Neuronal stem cell (in vitro differentiated cells): ENCODE measurements at regions not wholly inside any gene's neighbourhood (a gene's known extent, or its start where the extent isn't known, plus 50 kb on each side); places are given as distances from the start of the nearest gene placed in this dataset.
A peak's percentile ranks its signal among the peaks of the same experiment; 100 is the strongest.
"Not testable (repeated sequence)": the region's sequence is repeated elsewhere in the genome, so short reads cannot be mapped to it uniquely, and the experiment has no call there.

Experiments
- DNase-seq: peaks from one replicate; pipeline ENCODE4 v3.0.0-alpha.2; 2013; ENCODE audit warnings: low spot score
- H2AFZ ChIP-seq: one replicate; pipeline ENCODE4 v1.6.1; 2013; ENCODE audit warnings: mild to moderate bottlenecking, low read length, inconsistent platforms
- H2AK5ac ChIP-seq: 2 replicates; pipeline ENCODE4 v1.6.1; 2013; ENCODE audit warnings: low read depth, mild to moderate bottlenecking, inconsistent platforms, low read length, moderate library complexity, mixed read lengths
- H2BK120ac ChIP-seq: 2 replicates; pipeline ENCODE4 v1.6.1; 2013; ENCODE audit warnings: low read depth, mild to moderate bottlenecking, inconsistent platforms, low read length, moderate library complexity, mixed read lengths
- H2BK12ac ChIP-seq: one replicate; pipeline ENCODE4 v1.6.1; 2013; ENCODE audit warnings: low read length, inconsistent platforms
- H2BK15ac ChIP-seq: 2 replicates; pipeline ENCODE4 v1.6.1; 2013; ENCODE audit warnings: mild to moderate bottlenecking, low read length, inconsistent platforms, mixed read lengths
- H2BK5ac ChIP-seq: one replicate; pipeline ENCODE4 v1.6.1; 2013; ENCODE audit warnings: inconsistent platforms, mild to moderate bottlenecking, low read length, moderate library complexity
- H3K14ac ChIP-seq: one replicate; pipeline ENCODE4 v1.6.1; 2013; ENCODE audit warnings: low read length, inconsistent platforms
- H3K18ac ChIP-seq: 2 replicates; pipeline ENCODE4 v1.6.1; 2013; ENCODE audit warnings: low read length, inconsistent platforms
- H3K23ac ChIP-seq: 2 replicates; pipeline ENCODE4 v1.6.1; 2013; ENCODE audit warnings: low read depth, mild to moderate bottlenecking, mixed read lengths, low read length, inconsistent platforms; ENCODE audit not compliant: poor library complexity
- H3K27ac ChIP-seq: replicated peaks from 3 replicates; pipeline ENCODE4 v1.5.1; 2013; ENCODE audit warnings: low read length, inconsistent platforms
- H3K27me3 ChIP-seq, 3 experiments: 2 replicates each; pipeline ENCODE4 v1.6.1; 2013; ENCODE audit warnings: low read length in 3 of 3, mild to moderate bottlenecking in 2 of 3, inconsistent platforms in 1 of 3, low read depth in 1 of 3, mixed read lengths in 1 of 3, moderate library complexity in 1 of 3; ENCODE audit not compliant: control insufficient read depth in 3 of 3, insufficient read depth in 3 of 3
- H3K36me3 ChIP-seq, 2 donors: replicated peaks in 1 of 2; 2 replicates each; pipeline ENCODE4 v1.6.1; 2013; ENCODE audit warnings: low read length in 2 of 2; ENCODE audit not compliant: control insufficient read depth in 2 of 2, insufficient read depth in 2 of 2
- H3K4ac ChIP-seq: 2 replicates; pipeline ENCODE4 v1.6.1; 2013; ENCODE audit warnings: inconsistent platforms, mild to moderate bottlenecking, low read length, moderate library complexity
- H3K4me1 ChIP-seq, 2 donors: 1 replicate in 1 of 2; 2 replicates in 1 of 2; pipeline ENCODE4 v1.6.1; 2013; ENCODE audit warnings: low read length in 2 of 2, low read depth in 1 of 2; ENCODE audit not compliant: control insufficient read depth in 2 of 2, insufficient read depth in 1 of 2
- H3K4me2 ChIP-seq: one replicate; pipeline ENCODE4 v1.6.1; 2013; ENCODE audit warnings: mild to moderate bottlenecking, low read length, inconsistent platforms; ENCODE audit not compliant: insufficient read depth, poor library complexity, severe bottlenecking
- H3K4me3 ChIP-seq, 2 donors: 2 replicates each; pipeline ENCODE4 v1.5.1; 2013; ENCODE audit warnings: low read length in 2 of 2, mild to moderate bottlenecking in 2 of 2, inconsistent platforms in 1 of 2, moderate library complexity in 1 of 2
- H3K79me1 ChIP-seq: one replicate; pipeline ENCODE4 v1.6.1; 2013; ENCODE audit warnings: low read depth, mild to moderate bottlenecking, inconsistent platforms, low read length, moderate library complexity
- H3K9ac ChIP-seq: one replicate; pipeline ENCODE4 v1.6.1; 2013; ENCODE audit warnings: mild to moderate bottlenecking, low read depth, low read length, inconsistent platforms; ENCODE audit not compliant: poor library complexity
- H3K9me3 ChIP-seq, 2 donors: replicated peaks in 1 of 2; 2 replicates each; pipeline versions ENCODE3 to v1.6.1; 2013; ENCODE audit warnings: low read length in 2 of 2, mild to moderate bottlenecking in 2 of 2, inconsistent platforms in 1 of 2, low read depth in 1 of 2, mixed read lengths in 1 of 2, moderate library complexity in 1 of 2; ENCODE audit not compliant: control insufficient read depth in 2 of 2, insufficient read depth in 1 of 2
- H4K8ac ChIP-seq: one replicate; pipeline ENCODE4 v1.6.1; 2013; ENCODE audit warnings: low read depth, mild to moderate bottlenecking, inconsistent platforms, low read length, moderate library complexity
- H4K91ac ChIP-seq: one replicate; pipeline ENCODE4 v1.6.1; 2013; ENCODE audit warnings: low read length, low read depth, mild to moderate bottlenecking, inconsistent platforms; ENCODE audit not compliant: poor library complexity
- WGBS, 2 donors: extraction: QIAGEN DNeasy Blood & Tissue Kit; methylation state at CpG; one replicate each; pipeline ENCODE4 v1.1.7; 2013; ENCODE audit warnings: missing lambda C conversion rate in 2 of 2, mixed read lengths in 1 of 2; ENCODE audit not compliant: insufficient read length in 2 of 2, insufficient replicate concordance in 1 of 2; ENCODE audit errors: extremely low coverage in 2 of 2; 5-methylcytosine and 5-hydroxymethylcytosine counted together

DNA sequence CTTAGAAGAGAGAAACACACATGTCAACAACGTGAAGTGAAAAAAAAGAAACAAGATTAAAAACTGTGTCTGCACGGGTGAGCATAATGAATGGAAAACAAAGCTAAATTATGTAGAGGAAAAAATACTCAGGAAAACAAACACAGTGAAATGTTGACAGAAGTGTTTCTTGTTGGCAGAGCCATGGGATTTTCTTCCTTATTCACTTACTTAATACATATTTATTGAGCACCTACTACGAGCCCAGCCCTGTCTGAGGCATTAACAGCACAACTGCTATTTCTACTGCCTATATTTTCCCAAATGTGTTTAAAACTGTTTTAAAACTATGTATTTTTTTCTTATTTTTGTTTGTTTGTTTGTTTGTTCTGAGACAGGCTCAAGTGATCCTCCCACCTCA, 69.9 kb downstream of the DIO3 start:
- Histone ChIP-seq H3K14ac (no peak overlapping the region), H3K4me3 (no peak overlapping the region), H2BK15ac (no peak overlapping the region), H2BK12ac (no peak overlapping the region), H3K18ac (no peak overlapping the region), H3K4ac (no peak overlapping the region), H3K36me3 (no peaks in the 10 kb centered on the region), H2BK5ac (no peak overlapping the region), H2AFZ (no peak overlapping the region), H3K9me3 (peaks cover 0 to 2% of the 10 kb centered on the region in 2 donors), H4K8ac (no peak overlapping the region), H2AK5ac (no peak overlapping the region), H3K79me1 (no peaks in the 10 kb centered on the region), H4K91ac (no peak overlapping the region), H3K27ac (no peak overlapping the region), H3K9ac (no peak overlapping the region), H3K23ac (no peak overlapping the region), H3K4me1 (peaks cover 3 to 5% of the 10 kb centered on the region in 2 donors), H3K27me3 (peaks cover 0 to 3% (median 3%) of the 10 kb centered on the region in 3 experiments), H2BK120ac (no peak overlapping the region), H3K4me2 (no peak overlapping the region)
- no peak for DNase-seq
- no CpG with 5 or more reads among the region's 3 CpGs for WGBS, 2 donors

DNA sequence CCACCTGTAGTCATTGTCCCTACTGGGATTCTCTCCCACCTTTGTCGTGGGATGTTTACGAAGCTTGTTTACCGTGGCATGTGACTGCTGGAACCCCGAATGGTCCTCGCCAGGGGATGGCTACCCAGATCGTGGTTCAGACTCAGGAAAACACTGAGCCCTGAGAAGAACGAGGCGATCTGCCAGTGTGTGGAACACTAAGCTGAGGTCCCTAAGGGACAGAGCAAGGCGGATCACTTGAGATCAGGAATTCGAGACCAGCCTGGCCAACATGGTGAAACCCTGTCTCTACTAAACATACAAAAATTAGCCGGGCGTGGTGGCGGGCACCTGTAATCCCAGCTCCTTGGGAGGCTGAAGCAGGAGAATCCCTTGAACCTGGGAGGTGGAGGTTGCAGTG, 70.7 kb downstream of the DIO3 start:
- H4K8ac ChIP-seq, H3K23ac ChIP-seq, H4K91ac ChIP-seq, H3K27me3 ChIP-seq, H3K14ac ChIP-seq, H2BK5ac ChIP-seq, H3K79me1 ChIP-seq, DNase-seq, H3K4me3 ChIP-seq, H3K4ac ChIP-seq, H3K18ac ChIP-seq, H2AFZ ChIP-seq, H3K9ac ChIP-seq, H2AK5ac ChIP-seq, H3K36me3 ChIP-seq, H2BK12ac ChIP-seq, H2BK120ac ChIP-seq, H3K27ac ChIP-seq, H3K9me3 ChIP-seq, H3K4me2 ChIP-seq, H2BK15ac ChIP-seq, H3K4me1 ChIP-seq: not testable (repeated sequence)
- WGBS, 2 donors, result no CpG with 5 or more reads among the region's 13 CpGs

DNA sequence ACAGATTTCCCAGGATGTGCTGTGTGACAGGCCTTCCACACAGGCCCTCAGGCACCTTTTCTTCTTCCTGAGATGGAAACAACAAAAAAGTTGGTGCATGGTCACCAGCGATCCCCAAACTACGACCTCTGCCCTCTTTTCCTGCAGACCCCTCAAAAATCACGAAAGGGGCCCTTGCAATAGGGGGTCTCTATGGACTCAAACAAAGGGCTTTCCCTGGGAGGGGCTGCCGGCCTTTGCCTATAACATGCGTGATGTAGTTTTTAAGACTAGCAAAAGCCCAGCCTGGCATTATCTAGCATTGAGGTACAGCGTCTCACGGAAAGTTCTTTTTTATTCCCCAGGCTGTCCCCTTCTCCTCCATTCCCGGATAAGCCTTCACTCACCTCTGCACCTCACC, 71.2 kb downstream of the DIO3 start:
- no peak overlapping the region for H4K8ac ChIP-seq
- H3K14ac ChIP-seq, result no peak overlapping the region
- no peak overlapping the region for H2BK5ac ChIP-seq
- no peak for DNase-seq
- H2BK12ac ChIP-seq, result no peak overlapping the region
- no peaks in the 10 kb centered on the region for H3K79me1 ChIP-seq
- H3K4ac ChIP-seq, result no peak overlapping the region
- no CpG with 5 or more reads among the region's 8 CpGs for whole genome bisulfite sequencing, 2 donors
- no peak overlapping the region for H2AK5ac ChIP-seq
- no peak overlapping the region for H2AFZ ChIP-seq
- H2BK15ac ChIP-seq, result no peak overlapping the region
- peaks cover 3 to 5% of the 10 kb centered on the region in 2 donors for H3K4me1 ChIP-seq
- peaks cover 0 to 2% of the 10 kb centered on the region in 2 donors for H3K9me3 ChIP-seq
- no peak overlapping the region for H3K27ac ChIP-seq
- H4K91ac ChIP-seq, result no peak overlapping the region
- H3K23ac ChIP-seq, result no peak overlapping the region
- H2BK120ac ChIP-seq, result no peak overlapping the region
- peak overlapping the region; percentile 13 for H3K18ac ChIP-seq
- H3K27me3 ChIP-seq, result peaks cover 0 to 3% (median 3%) of the 10 kb centered on the region in 3 experiments
- no peak overlapping the region for H3K4me2 ChIP-seq
- no peak overlapping the region for H3K9ac ChIP-seq
- no peak overlapping the region for H3K4me3 ChIP-seq
- H3K36me3 ChIP-seq, result no peaks in the 10 kb centered on the region

DNA sequence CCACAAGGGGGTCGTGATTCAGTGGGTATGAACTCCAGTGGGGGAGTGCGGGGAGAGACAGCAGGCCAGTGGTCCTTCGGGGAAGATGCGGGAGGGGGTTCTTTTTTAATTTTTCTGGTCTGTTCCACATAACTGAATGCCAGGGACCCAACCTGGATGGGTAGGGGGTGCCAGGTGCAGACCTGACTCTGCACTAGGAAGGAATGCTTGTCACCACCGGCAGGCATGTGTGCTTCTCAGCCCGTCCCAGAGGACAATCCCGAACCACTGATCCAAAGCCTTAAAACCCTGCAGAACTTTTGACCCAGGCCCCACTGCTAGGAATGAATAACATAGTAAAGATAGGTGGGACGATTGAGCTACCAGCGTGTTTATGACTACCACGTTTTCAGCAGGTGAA, 72.0 kb downstream of the DIO3 start:
- no peak for DNase-seq
- no peak overlapping the region for H2BK15ac ChIP-seq
- H2AFZ ChIP-seq, result no peak overlapping the region
- no peak overlapping the region for H3K14ac ChIP-seq
- H2BK5ac ChIP-seq, result no peak overlapping the region
- no CpG with 5 or more reads among the region's 10 CpGs for WGBS, 2 donors
- no peaks in the 10 kb centered on the region for H3K36me3 ChIP-seq
- peak overlapping the region; percentile 52 for H3K18ac ChIP-seq
- no peak overlapping the region for H3K4me3 ChIP-seq
- H2AK5ac ChIP-seq, result peak overlapping the region; percentile 85
- no peak overlapping the region for H3K4me2 ChIP-seq
- H3K9ac ChIP-seq, result no peak overlapping the region
- H2BK120ac ChIP-seq, result no peak overlapping the region
- H3K27ac ChIP-seq, result no peak overlapping the region
- H3K9me3 ChIP-seq, result peaks cover 0 to 2% of the 10 kb centered on the region in 2 donors
- no peak overlapping the region for H3K23ac ChIP-seq
- no peaks in the 10 kb centered on the region for H3K79me1 ChIP-seq
- peaks cover 0 to 5% (median 3%) of the 10 kb centered on the region in 3 experiments for H3K27me3 ChIP-seq
- no peak overlapping the region for H4K91ac ChIP-seq
- no peak overlapping the region for H2BK12ac ChIP-seq
- no peak overlapping the region for H4K8ac ChIP-seq
- no peak overlapping the region for H3K4ac ChIP-seq
- peaks cover 2 to 3% of the 10 kb centered on the region in 2 donors for H3K4me1 ChIP-seq
